Epithelial cell of proximal tubule (primary cell): ENCODE measurements at regions not wholly inside any gene's neighbourhood (a gene's known extent, or its start where the extent isn't known, plus 50 kb on each side); places are given as distances from the start of the nearest gene placed in this dataset.
"Not testable (repeated sequence)": the region's sequence is repeated elsewhere in the genome, so short reads cannot be mapped to it uniquely, and the experiment has no call there.

Experiments
- DNase-seq: peaks from one replicate; pipeline ENCODE4 v3.0.0-alpha.2; 2011; ENCODE audit warnings: low read depth
- H3K4me3 ChIP-seq: 2 replicates; pipeline ENCODE4 v1.5.1; 2011; ENCODE audit warnings: low read depth, mild to moderate bottlenecking, low read length
- TF ChIP-seq, protein P1 (sequence below): conservative IDR thresholded peaks from 2 replicates; pipeline ENCODE4 v1.5.1; 2012; ENCODE audit warnings: low read depth, mild to moderate bottlenecking, low read length

DNA sequence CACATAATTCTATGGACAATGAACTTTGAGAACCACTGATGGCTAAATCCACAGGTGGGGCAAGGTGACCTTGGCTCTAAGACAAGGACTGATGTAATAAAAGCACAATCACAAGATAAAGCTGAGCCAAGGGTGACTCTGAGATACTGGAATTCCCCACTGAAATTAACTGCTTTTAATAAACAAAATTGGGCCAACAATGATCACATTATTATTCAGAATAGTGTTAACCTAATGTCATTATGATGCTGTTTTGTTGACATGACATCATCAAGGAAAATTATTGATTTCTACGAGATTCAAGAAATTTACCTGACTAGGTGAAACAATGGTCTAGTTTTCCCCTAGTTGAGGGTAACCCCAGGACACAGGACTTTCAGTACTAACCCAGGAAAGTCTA, 273.7 kb upstream of the NFIA start:
- TF ChIP-seq, protein P1, sequence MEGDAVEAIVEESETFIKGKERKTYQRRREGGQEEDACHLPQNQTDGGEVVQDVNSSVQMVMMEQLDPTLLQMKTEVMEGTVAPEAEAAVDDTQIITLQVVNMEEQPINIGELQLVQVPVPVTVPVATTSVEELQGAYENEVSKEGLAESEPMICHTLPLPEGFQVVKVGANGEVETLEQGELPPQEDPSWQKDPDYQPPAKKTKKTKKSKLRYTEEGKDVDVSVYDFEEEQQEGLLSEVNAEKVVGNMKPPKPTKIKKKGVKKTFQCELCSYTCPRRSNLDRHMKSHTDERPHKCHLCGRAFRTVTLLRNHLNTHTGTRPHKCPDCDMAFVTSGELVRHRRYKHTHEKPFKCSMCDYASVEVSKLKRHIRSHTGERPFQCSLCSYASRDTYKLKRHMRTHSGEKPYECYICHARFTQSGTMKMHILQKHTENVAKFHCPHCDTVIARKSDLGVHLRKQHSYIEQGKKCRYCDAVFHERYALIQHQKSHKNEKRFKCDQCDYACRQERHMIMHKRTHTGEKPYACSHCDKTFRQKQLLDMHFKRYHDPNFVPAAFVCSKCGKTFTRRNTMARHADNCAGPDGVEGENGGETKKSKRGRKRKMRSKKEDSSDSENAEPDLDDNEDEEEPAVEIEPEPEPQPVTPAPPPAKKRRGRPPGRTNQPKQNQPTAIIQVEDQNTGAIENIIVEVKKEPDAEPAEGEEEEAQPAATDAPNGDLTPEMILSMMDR: no peak
- DNase-seq: no peak
- no peak overlapping the region for H3K4me3 ChIP-seq

DNA sequence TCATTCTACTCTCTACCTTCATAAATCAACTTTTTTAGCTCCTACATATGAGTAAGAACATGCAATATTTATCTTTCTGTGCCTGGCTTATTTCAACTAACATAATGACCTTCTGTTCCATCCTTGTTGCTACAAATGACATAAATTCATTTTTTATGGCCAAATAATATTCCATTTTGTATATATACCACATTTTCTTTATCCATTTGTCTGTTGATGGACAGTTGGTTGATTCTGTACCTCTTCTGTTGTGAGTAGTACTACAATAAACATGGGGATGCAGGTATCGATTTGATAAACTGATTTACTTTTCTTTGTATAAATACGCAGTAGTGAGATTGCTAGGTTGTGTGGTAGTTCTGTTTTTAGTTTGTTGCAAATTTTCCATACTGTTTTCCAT, 279.5 kb upstream of the NFIA start:
- H3K4me3 ChIP-seq: no peak overlapping the region
- no peak for DNase-seq
- TF ChIP-seq, protein P1: no peak

DNA sequence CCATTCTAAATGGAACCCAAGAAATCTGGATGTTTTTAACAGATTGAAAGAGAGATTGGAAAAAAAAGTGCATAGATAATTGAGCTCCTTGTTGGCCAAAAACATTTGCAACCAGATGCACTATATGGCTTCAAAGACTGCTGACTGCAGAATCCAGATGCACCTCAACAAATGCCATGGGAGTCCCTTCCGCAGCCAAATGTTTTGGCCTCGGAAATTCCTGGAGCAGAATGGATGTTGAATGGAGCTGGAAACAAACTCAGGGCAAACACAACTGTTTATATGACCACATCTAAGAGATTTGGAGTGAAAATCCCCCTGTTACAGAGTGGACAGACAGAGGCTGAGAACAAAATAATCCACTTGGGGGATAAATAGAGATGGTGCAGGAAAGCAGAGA, 285.0 kb upstream of the NFIA start:
- no peak for DNase-seq

DNA sequence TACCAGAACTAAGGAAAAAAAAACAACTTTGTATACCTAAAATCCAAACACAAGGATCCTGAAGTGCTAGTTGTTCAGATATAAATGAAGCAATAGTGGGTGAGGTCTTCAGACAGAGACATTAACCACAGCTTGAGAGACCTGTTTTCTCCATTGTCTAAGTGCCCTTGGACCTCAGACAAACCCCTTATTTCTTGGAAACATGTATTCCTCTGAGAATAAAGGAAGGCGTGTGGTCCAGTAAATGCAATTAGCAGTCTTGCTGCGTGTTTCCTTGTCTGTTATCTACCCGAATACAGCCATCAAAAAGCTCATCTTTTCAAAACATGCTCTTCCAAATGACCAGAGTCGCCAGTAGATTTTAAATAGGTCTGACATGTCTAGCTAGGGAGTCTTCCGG, 291.1 kb upstream of the NFIA start:
- no peak for DNase-seq
- TF ChIP-seq, protein P1: no peak
- no peak overlapping the region for H3K4me3 ChIP-seq

More for the DNA sequence above, 285.0 kb upstream of the NFIA start:
- H3K4me3 ChIP-seq: no peak overlapping the region
- TF ChIP-seq, protein P1: no peak

DNA sequence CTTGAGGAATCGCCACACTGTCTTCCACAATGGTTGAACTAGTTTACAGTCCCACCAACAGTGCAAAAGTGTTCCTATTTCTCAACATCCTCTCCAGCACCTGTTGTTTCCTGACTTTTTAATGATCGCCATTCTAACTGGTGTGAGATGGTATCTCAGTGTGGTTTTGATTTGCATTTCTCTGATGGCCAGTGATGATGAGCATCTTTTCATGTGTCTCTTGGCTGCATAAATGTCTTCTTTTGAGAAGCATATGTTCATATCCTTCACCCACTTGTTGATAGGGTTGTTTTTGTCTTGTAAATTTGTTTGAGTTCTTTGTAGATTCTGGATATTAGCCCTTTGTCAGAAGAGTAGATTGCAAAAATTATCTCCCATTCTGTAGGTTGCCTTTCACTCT, 309.3 kb upstream of the NFIA start:
- not testable (repeated sequence) for DNase-seq, H3K4me3 ChIP-seq

DNA sequence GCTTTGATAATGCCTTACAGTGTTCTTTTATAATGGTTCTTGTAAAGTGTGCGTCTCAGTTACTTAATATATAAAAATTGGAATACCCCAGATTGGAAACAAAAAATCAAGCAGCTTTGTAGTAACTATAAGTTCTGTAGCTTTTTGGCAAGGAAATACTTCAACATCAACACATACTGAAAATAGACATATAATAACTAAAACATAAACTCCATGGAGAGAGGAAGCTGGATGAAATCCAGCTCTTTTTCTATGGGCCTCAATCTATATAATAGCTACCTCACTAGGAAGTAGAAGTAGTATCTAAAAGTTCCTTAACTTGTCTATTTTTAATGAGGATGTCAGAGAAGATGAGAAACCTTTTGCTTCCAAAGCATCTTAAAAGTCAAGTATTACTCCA, 313.3 kb upstream of the NFIA start:
- no peak for DNase-seq
- no peak overlapping the region for H3K4me3 ChIP-seq
- TF ChIP-seq, protein P1: no peak

DNA sequence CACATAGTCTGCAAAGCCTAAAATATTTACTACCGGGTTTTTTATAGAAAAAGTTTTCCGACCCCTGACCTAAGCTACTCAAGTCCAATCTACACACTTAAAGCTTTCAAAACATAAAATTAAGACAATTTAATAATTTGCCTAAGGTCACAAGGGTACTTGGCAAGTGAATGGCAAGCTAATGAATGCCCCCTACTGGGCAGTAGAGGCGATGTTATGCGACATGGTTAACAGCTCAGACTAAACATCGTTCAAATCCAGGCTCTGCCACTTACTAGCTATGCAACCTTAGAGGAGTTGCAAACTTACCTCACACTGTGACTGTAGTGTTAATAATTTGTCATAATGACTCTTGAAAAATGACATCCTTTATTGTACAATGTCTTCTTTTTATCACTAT, 317.2 kb upstream of the NFIA start:
- TF ChIP-seq, protein P1: peak; percentile 82
- H3K4me3 ChIP-seq: no peak overlapping the region
- DNase-seq: no peak

DNA sequence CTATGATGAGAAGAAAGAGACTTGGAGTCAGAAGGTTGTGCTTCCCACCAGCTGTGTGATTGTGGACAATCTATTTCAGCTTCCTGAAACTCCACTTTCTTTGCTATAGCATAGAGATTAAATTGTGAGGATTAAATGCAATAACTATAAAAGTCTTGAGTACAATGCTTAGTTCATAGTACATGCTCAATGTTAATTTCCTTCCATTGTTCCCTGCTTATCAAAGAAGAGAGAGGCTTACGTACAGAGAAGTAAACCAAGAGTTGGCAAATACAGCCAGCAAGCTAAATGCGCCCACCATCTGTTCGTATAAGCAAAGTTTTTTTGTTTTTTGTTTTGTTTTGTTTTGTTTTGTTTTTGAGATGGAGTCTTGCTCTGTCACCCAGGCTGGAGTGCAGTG, 317.9 kb upstream of the NFIA start:
- no peak overlapping the region for H3K4me3 ChIP-seq
- DNase-seq: no peak
- TF ChIP-seq, protein P1: no peak
